ENCODE measurements at regions not wholly inside any gene's neighbourhood (a gene's known extent, or its start where the extent isn't known, plus 50 kb on each side); places are given as distances from the start of the nearest gene placed in this dataset.

- TF ChIP-seq RAD21 (CRISPR knock-in tag; IDR thresholded peaks at IDR 0.05) (no peak), BCL3 (CRISPR knock-in tag; IDR thresholded peaks at IDR 0.05) (no peak), ZNF878 (CRISPR knock-in tag; IDR thresholded peaks at IDR 0.05) (no peak), BRF2 (CRISPR knock-in tag; IDR thresholded peaks at IDR 0.05) (no peak), REL (CRISPR knock-in tag; conservative IDR thresholded peaks at IDR 0.05) (no peak), RNF219 (CRISPR knock-in tag; IDR thresholded peaks at IDR 0.05) (no peak), PAF1 (CRISPR knock-in tag; IDR thresholded peaks at IDR 0.05) (no peak), HIVEP1 (CRISPR knock-in tag; IDR thresholded peaks at IDR 0.05) (no peak), MAX (IDR thresholded peaks at IDR 0.05) (no peak), ZNF503 (CRISPR knock-in tag; IDR thresholded peaks at IDR 0.05) (no peak), SOX6 (IDR thresholded peaks at IDR 0.05) (no peak), SOX6 (CRISPR knock-in tag; IDR thresholded peaks at IDR 0.05) (no peak)
Measured at GRCh38 chr20:40953856-40954255, 74.8 kb upstream of the TOP1 start.
